HCT116 (cell line): ENCODE measurements at regions not wholly inside any gene's neighbourhood (a gene's known extent, or its start where the extent isn't known, plus 50 kb on each side); places are given as distances from the start of the nearest gene placed in this dataset.

Experiments used
- ATAC-seq: fragments of 200-7000 bp; cut with Tn5 transposase; 2 replicates; pipeline ENCODE4 v1.9.1; 2020; ENCODE audit warnings: mild to moderate bottlenecking, moderate library complexity
- BruUV-seq: library from RNA; stranded (reverse); fragments of 400-500 nt; replicated peaks from 2 replicates; lab custom pipeline; 2021; lab: Mats Ljungman, UMichigan
- CTCF ChIA-PET: fragments of 300-600 bp; sonication (Branson Sonifier 250); formaldehyde crosslinking; loops from one replicate; lab custom pipeline; 2021; ENCODE audit warnings: antibody characterized with exemption; lab: Charles Lee
- POLR2A ChIA-PET: fragments of 300-600, 350-600 bp; sonication (Branson Sonifier 250); formaldehyde crosslinking; loops from one replicate; lab custom pipeline; 2021; ENCODE audit warnings: antibody characterized with exemption; lab: Charles Lee
- RAD21 ChIA-PET, 2 experiments: fragments of 300-600 bp; sonication (Branson Sonifier 250); formaldehyde crosslinking; loops; one replicate each; lab custom pipeline; 2023; ENCODE audit warnings: low total read pairs in 2 of 2; ENCODE audit not compliant: uncharacterized antibody in 2 of 2, unreplicated experiment in 2 of 2, low non-redundant PET in 1 of 2; lab: Charles Lee
- DNase-seq: peaks from one replicate; pipeline ENCODE4 v3.0.0-alpha.2; 2010; ENCODE audit warnings: low read depth, low spot score
- H2AFZ ChIP-seq: fragments of 200-600 bp; shearing (Covaris generic), sonication (generic); 2 replicates; pipeline ENCODE4 v1.6.1; 2017; ENCODE audit warnings: low read depth, mixed run types, mixed read lengths, antibody characterized with exemption, low read length; ENCODE audit not compliant: poor library complexity, severe bottlenecking
- H3K27ac ChIP-seq: 2 replicates; pipeline ENCODE4 v1.5.1; 2012; ENCODE audit warnings: low read depth, low read length
- H3K27me3 ChIP-seq: fragments of 200-600 bp; sonication (generic); 2 replicates; pipeline ENCODE4 v1.6.1; 2016; ENCODE audit warnings: mixed run types, low read length, mixed read lengths; ENCODE audit not compliant: insufficient read depth
- H3K36me3 ChIP-seq, 2 experiments: fragments of 200-500 bp in 1 of 2; fragments of 200-600 bp in 1 of 2; sonication (Bioruptor generic) in 1 of 2; sonication (generic) in 1 of 2; 2 replicates each; pipeline versions ENCODE4 v1.5.1 to v1.6.1; 2014 to 2016; ENCODE audit warnings: low read length in 2 of 2, inconsistent platforms in 1 of 2, mixed read lengths in 1 of 2, mixed run types in 1 of 2; ENCODE audit not compliant: insufficient read depth in 2 of 2, control insufficient read depth in 1 of 2
- H3K4me1 ChIP-seq, 2 experiments: fragments of 200-600 bp in 1 of 2; sonication (generic) in 1 of 2; 2 replicates each; pipeline versions ENCODE4 v1.5.1 to v1.6.1; 2012 to 2017; ENCODE audit warnings: low read length in 2 of 2, inconsistent platforms in 1 of 2, mild to moderate bottlenecking in 1 of 2, mixed read lengths in 1 of 2, mixed run types in 1 of 2, moderate library complexity in 1 of 2; ENCODE audit not compliant: insufficient read depth in 2 of 2, control insufficient read depth in 1 of 2
- H3K4me2 ChIP-seq: fragments of 200-600 bp; sonication (generic); 2 replicates; pipeline ENCODE4 v1.6.1; 2017; ENCODE audit warnings: mixed run types, low read length, mixed read lengths
- H3K4me3 ChIP-seq, 2 experiments: fragments of 200-600 bp in 1 of 2; sonication (generic) in 1 of 2; replicated peaks in 1 of 2; 2 replicates each; pipeline ENCODE4 v1.5.1; 2011 to 2016; ENCODE audit warnings: low read length in 2 of 2, control low read depth in 1 of 2, low read depth in 1 of 2, mild to moderate bottlenecking in 1 of 2, mixed read lengths in 1 of 2, mixed run types in 1 of 2
- H3K79me2 ChIP-seq: fragments of 200-600 bp; sonication (generic); 2 replicates; pipeline ENCODE4 v1.6.1; 2017; ENCODE audit warnings: mild to moderate bottlenecking, mixed run types, low read length, moderate library complexity, mixed read lengths; ENCODE audit not compliant: insufficient read depth
- H3K9ac ChIP-seq: fragments of 200-600 bp; sonication (generic); 2 replicates; pipeline ENCODE4 v1.6.1; 2016; ENCODE audit warnings: low read length, mixed read lengths
- H3K9me2 ChIP-seq: fragments of 200-600 bp; sonication (generic), shearing (Covaris generic); 2 replicates; pipeline ENCODE4 v1.6.1; 2017; ENCODE audit warnings: mixed run types, mild to moderate bottlenecking, moderate library complexity; ENCODE audit not compliant: insufficient read depth
- H3K9me3 ChIP-seq, 2 experiments: fragments of 200-500 bp in 1 of 2; fragments of 200-600 bp in 1 of 2; sonication (Bioruptor generic) in 1 of 2; sonication (generic) in 1 of 2; 2 replicates each; pipeline ENCODE4 v1.6.1; 2014 to 2017; ENCODE audit warnings: low read length in 2 of 2, mixed read lengths in 2 of 2, inconsistent platforms in 1 of 2, low read depth in 1 of 2, mild to moderate bottlenecking in 1 of 2, mixed run types in 1 of 2, moderate library complexity in 1 of 2; ENCODE audit not compliant: control insufficient read depth in 1 of 2, insufficient read depth in 1 of 2
- H4K20me1 ChIP-seq: fragments of 200-600 bp; sonication (generic), shearing (Covaris generic); 2 replicates; pipeline ENCODE4 v1.6.1; 2017; ENCODE audit warnings: mixed run types, mild to moderate bottlenecking, moderate library complexity; ENCODE audit not compliant: insufficient read depth
- CBX3 ChIP-seq: IDR thresholded peaks from 2 replicates; pipeline ENCODE4 v1.6.1; 2012; ENCODE audit warnings: low read depth
- ELF1 ChIP-seq: IDR thresholded peaks from 2 replicates; pipeline ENCODE4 v1.6.1; 2012; ENCODE audit warnings: low read depth, borderline replicate concordance
- FOSL1 ChIP-seq: IDR thresholded peaks from 2 replicates; pipeline ENCODE4 v1.6.1; 2012; ENCODE audit warnings: low read depth
- JUND ChIP-seq: IDR thresholded peaks from 2 replicates; pipeline ENCODE4 v1.6.1; 2012
- POLR2A ChIP-seq: IDR thresholded peaks from 2 replicates; pipeline ENCODE4 v1.7.0; 2011; ENCODE audit warnings: borderline replicate concordance; ENCODE audit not compliant: insufficient read depth, insufficient read length; ENCODE audit errors: extremely low read depth
- POLR2AphosphoS5 ChIP-seq: IDR thresholded peaks from 2 replicates; pipeline ENCODE4 v1.6.1; 2011; ENCODE audit warnings: mild to moderate bottlenecking, low read depth, low read length, moderate library complexity
- SRF ChIP-seq: IDR thresholded peaks from 2 replicates; pipeline ENCODE4 v1.6.1; 2012; ENCODE audit warnings: low read depth
- TCF7L2 ChIP-seq: IDR thresholded peaks from 2 replicates; pipeline ENCODE4 v1.7.0; 2011; ENCODE audit warnings: borderline replicate concordance, inconsistent platforms; ENCODE audit not compliant: insufficient read depth, insufficient read length; ENCODE audit errors: extremely low read depth
- YY1 ChIP-seq: IDR thresholded peaks from 2 replicates; pipeline ENCODE4 v1.6.1; 2011; ENCODE audit warnings: low read length, low read depth, moderate library complexity, mild to moderate bottlenecking; ENCODE audit not compliant: insufficient replicate concordance; ENCODE audit errors: extremely low read depth
- ZFX ChIP-seq: fragments of 450-650 bp; IDR thresholded peaks from 2 replicates; pipeline ENCODE4 v1.6.1; 2017
- ZNF274 ChIP-seq: fragments of 200-500 bp; sonication (Bioruptor generic); IDR thresholded peaks from 2 replicates; pipeline ENCODE4 v1.6.1; 2014; ENCODE audit warnings: mild to moderate bottlenecking, low read depth, low read length, inconsistent platforms
- intact Hi-C: fragments of 100-400 bp; cut with micrococcal nuclease; formaldehyde crosslinking; loops from 2 replicates; pipeline ENCODE4 v1.10.0; 2022
- TF ChIP-seq, protein P1 (sequence below): IDR thresholded peaks from 2 replicates; pipeline ENCODE4 v1.6.1; 2012; ENCODE audit warnings: low read depth
- TF ChIP-seq, protein P2 (sequence below): IDR thresholded peaks from 2 replicates; pipeline ENCODE4 v1.6.1; 2012
- TF ChIP-seq, protein P3 (sequence below): IDR thresholded peaks from 2 replicates; pipeline ENCODE4 v1.6.1; 2011; ENCODE audit warnings: mild to moderate bottlenecking, low read length, moderate library complexity; ENCODE audit not compliant: insufficient replicate concordance; ENCODE audit errors: extremely low read depth

DNA sequence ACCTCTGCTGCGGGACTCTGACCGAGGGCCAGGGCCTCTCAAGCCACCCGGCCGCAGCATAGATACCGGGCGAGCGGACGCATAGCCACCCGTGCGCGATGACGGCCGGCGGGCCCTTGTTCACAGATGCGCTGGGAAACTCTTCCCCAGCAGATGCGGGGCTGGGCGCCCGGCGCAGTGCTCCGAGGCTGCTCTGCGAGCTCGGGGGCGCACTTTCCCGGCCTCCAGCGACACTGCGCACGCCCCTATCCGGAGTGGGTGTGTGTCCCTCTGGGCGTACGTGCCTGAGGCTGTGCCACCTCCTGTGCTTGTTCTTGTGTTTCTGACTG lies 104.7 kb upstream of the E2F8 start:
- Histone ChIP-seq H3K27me3 (peaks cover 57% of the 10 kb centered on the region), H3K9me2 (no peaks in the 10 kb centered on the region), H3K36me3 (no peaks in the 10 kb centered on the region), H3K79me2 (no peaks in the 10 kb centered on the region), H2AFZ (no peak overlapping the region), H3K4me1 (no peaks in the 10 kb centered on the region), H3K27ac (no peak overlapping the region), H3K4me2 (no peak overlapping the region), H4K20me1 (no peaks in the 10 kb centered on the region), H3K4me3 (no peak overlapping the region), H3K9me3 (no peaks in the 10 kb centered on the region), H3K9ac (no peak overlapping the region)
- ChIA-PET RAD21 (no interaction called here), POLR2A (no interaction called here), CTCF (no interaction called here)
- no peak for TF ChIP-seq YY1
- TF ChIP-seq SRF = no peak
- no peak for TF ChIP-seq CBX3
- TF ChIP-seq, protein P1, sequence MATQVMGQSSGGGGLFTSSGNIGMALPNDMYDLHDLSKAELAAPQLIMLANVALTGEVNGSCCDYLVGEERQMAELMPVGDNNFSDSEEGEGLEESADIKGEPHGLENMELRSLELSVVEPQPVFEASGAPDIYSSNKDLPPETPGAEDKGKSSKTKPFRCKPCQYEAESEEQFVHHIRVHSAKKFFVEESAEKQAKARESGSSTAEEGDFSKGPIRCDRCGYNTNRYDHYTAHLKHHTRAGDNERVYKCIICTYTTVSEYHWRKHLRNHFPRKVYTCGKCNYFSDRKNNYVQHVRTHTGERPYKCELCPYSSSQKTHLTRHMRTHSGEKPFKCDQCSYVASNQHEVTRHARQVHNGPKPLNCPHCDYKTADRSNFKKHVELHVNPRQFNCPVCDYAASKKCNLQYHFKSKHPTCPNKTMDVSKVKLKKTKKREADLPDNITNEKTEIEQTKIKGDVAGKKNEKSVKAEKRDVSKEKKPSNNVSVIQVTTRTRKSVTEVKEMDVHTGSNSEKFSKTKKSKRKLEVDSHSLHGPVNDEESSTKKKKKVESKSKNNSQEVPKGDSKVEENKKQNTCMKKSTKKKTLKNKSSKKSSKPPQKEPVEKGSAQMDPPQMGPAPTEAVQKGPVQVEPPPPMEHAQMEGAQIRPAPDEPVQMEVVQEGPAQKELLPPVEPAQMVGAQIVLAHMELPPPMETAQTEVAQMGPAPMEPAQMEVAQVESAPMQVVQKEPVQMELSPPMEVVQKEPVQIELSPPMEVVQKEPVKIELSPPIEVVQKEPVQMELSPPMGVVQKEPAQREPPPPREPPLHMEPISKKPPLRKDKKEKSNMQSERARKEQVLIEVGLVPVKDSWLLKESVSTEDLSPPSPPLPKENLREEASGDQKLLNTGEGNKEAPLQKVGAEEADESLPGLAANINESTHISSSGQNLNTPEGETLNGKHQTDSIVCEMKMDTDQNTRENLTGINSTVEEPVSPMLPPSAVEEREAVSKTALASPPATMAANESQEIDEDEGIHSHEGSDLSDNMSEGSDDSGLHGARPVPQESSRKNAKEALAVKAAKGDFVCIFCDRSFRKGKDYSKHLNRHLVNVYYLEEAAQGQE = no peak
- TF ChIP-seq POLR2AphosphoS5 = no peak
- TF ChIP-seq, protein P2, sequence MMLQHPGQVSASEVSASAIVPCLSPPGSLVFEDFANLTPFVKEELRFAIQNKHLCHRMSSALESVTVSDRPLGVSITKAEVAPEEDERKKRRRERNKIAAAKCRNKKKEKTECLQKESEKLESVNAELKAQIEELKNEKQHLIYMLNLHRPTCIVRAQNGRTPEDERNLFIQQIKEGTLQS = no peak
- TF ChIP-seq, protein P3, sequence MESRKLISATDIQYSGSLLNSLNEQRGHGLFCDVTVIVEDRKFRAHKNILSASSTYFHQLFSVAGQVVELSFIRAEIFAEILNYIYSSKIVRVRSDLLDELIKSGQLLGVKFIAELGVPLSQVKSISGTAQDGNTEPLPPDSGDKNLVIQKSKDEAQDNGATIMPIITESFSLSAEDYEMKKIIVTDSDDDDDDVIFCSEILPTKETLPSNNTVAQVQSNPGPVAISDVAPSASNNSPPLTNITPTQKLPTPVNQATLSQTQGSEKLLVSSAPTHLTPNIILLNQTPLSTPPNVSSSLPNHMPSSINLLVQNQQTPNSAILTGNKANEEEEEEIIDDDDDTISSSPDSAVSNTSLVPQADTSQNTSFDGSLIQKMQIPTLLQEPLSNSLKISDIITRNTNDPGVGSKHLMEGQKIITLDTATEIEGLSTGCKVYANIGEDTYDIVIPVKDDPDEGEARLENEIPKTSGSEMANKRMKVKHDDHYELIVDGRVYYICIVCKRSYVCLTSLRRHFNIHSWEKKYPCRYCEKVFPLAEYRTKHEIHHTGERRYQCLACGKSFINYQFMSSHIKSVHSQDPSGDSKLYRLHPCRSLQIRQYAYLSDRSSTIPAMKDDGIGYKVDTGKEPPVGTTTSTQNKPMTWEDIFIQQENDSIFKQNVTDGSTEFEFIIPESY = no peak
- no peak for TF ChIP-seq ELF1
- TF ChIP-seq TCF7L2 = no peak
- TF ChIP-seq JUND = no peak
- no peak for TF ChIP-seq FOSL1
- no peak for TF ChIP-seq ZNF274
- TF ChIP-seq ZFX = no peak
- TF ChIP-seq POLR2A = no peak
- no peak for DNase-seq
- no TSS peak for BruUV-seq
- intact Hi-C loops = no loop called here
- no peak for ATAC-seq
